GM12878 (cell line): ENCODE measurements at regions not wholly inside any gene's neighbourhood (a gene's known extent, or its start where the extent isn't known, plus 50 kb on each side); places are given as distances from the start of the nearest gene placed in this dataset.

Source experiments
- ATAC-seq: fragments of 200-7000 bp; cut with Tn5 transposase; 3 replicates; pipeline ENCODE4 v1.9.1; 2020; ENCODE audit warnings: mild to moderate bottlenecking, moderate library complexity
- BruUV-seq: library from RNA; stranded (reverse); fragments of 400-500 nt; replicated peaks from 2 replicates; lab custom pipeline; 2021; lab: Mats Ljungman, UMichigan
- CTCF ChIA-PET: fragments of 300-600 bp; sonication (Branson Sonifier 250); formaldehyde crosslinking; extraction: SDS; loops from one replicate; lab custom pipeline; 2021; ENCODE audit warnings: inconsistent platforms; lab: Yijun Ruan, JAX
- POLR2A ChIA-PET: fragments of 350-600 bp; formaldehyde crosslinking; extraction: SDS; loops from one replicate; lab custom pipeline; 2021; ENCODE audit warnings: inconsistent platforms; lab: Charles Lee
- RAD21 ChIA-PET: fragments of 300-600 bp; sonication (Branson Sonifier 250); formaldehyde crosslinking; loops from one replicate; lab custom pipeline; 2023; ENCODE audit warnings: antibody characterized with exemption; ENCODE audit not compliant: unreplicated experiment; lab: Charles Lee
- SMC1A ChIA-PET: fragments of 300-600 bp; sonication (Branson Sonifier 250); formaldehyde crosslinking; loops from one replicate; lab custom pipeline; 2023; ENCODE audit not compliant: unreplicated experiment, uncharacterized antibody; lab: Charles Lee
- DNase-seq: peaks from one replicate; pipeline ENCODE4 v3.0.0-alpha.2; 2011; ENCODE audit warnings: low read depth, low spot score
- FAIRE-seq: peaks from 3 replicates; lab custom pipeline; 2011; peaks lifted over from hg19 to GRCh38; lab: Jason Lieb, UNC
- H2AFZ ChIP-seq: 2 replicates; pipeline ENCODE4 v1.6.0; 2011; ENCODE audit warnings: low read depth, low read length, control low read depth; ENCODE audit not compliant: control insufficient read depth
- H3K27ac ChIP-seq: 2 replicates; pipeline ENCODE4 v1.5.1; 2011; ENCODE audit warnings: control low read depth; ENCODE audit not compliant: control insufficient read depth, insufficient read depth
- H3K27me3 ChIP-seq, 2 experiments: replicated peaks in 1 of 2; 2 replicates each; pipeline versions ENCODE4 v1.6.0 to v1.6.1; 2011; ENCODE audit warnings: low read length in 1 of 2; ENCODE audit not compliant: control insufficient read depth in 2 of 2, insufficient read depth in 2 of 2
- H3K36me3 ChIP-seq, 2 experiments: 2 replicates each; pipeline ENCODE4 v1.5.1; 2011; ENCODE audit warnings: low read length in 1 of 2; ENCODE audit not compliant: control insufficient read depth in 2 of 2, insufficient read depth in 2 of 2
- H3K4me1 ChIP-seq: 2 replicates; pipeline ENCODE4 v1.6.1; 2011; ENCODE audit warnings: mild to moderate bottlenecking, low read length, moderate library complexity, mixed read lengths; ENCODE audit not compliant: control insufficient read depth, insufficient read depth
- H3K4me2 ChIP-seq: 2 replicates; pipeline ENCODE4 v1.6.0; 2011; ENCODE audit warnings: control low read depth; ENCODE audit not compliant: control insufficient read depth, insufficient read depth
- H3K4me3 ChIP-seq: fragments of 200-600 bp; sonication (generic); 2 replicates; pipeline ENCODE4 v1.5.1; 2016
- H3K79me2 ChIP-seq: 2 replicates; pipeline ENCODE4 v1.6.0; 2011; ENCODE audit warnings: low read length; ENCODE audit not compliant: control insufficient read depth, insufficient read depth
- H3K9ac ChIP-seq: 2 replicates; pipeline ENCODE4 v1.8.0; 2011; ENCODE audit warnings: low read length, control low read depth, mixed read lengths; ENCODE audit not compliant: control insufficient read depth, insufficient read depth
- H3K9me3 ChIP-seq: replicated peaks from 3 replicates; pipeline ENCODE4 v1.5.1; 2011; ENCODE audit warnings: mild to moderate bottlenecking, low read length; ENCODE audit not compliant: control insufficient read depth, insufficient read depth
- H4K20me1 ChIP-seq: 2 replicates; pipeline ENCODE4 v1.6.0; 2011; ENCODE audit not compliant: control insufficient read depth, insufficient read depth
- ASH2L ChIP-seq: fragments of 300-600, 200-600 bp; sonication (generic); IDR thresholded peaks from 2 replicates; pipeline ENCODE4 v1.6.1; 2017; ENCODE audit warnings: low read depth, mild to moderate bottlenecking, borderline replicate concordance
- CEBPB ChIP-seq, 2 experiments: fragments of 150-350 bp in 1 of 2; IDR thresholded peaks; 2 replicates each; pipeline ENCODE4 v1.6.1; 2012 to 2014; ENCODE audit warnings: low read depth in 2 of 2, low read length in 2 of 2, borderline replicate concordance in 1 of 2, inconsistent platforms in 1 of 2
- DPF2 ChIP-seq: fragments of 450-650 bp; IDR thresholded peaks from 2 replicates; pipeline ENCODE4 v1.6.1; 2017; ENCODE audit warnings: mild to moderate bottlenecking
- ESRRA ChIP-seq: IDR thresholded peaks from 2 replicates; pipeline ENCODE4 v1.6.1; 2012; ENCODE audit warnings: mild to moderate bottlenecking, low read length, improper control_type of control experiment
- HDAC6 ChIP-seq: fragments of 200-600 bp; sonication (generic); IDR thresholded peaks from one replicate; pipeline ENCODE4 v1.8.0; 2017; ENCODE audit warnings: antibody characterized with exemption; ENCODE audit not compliant: unreplicated experiment
- NKRF ChIP-seq: fragments of 450-650 bp; conservative IDR thresholded peaks from 2 replicates; pipeline ENCODE4 v1.6.1; 2017; ENCODE audit warnings: mild to moderate bottlenecking, moderate library complexity
- POLR2AphosphoS2 ChIP-seq: IDR thresholded peaks from 2 replicates; pipeline ENCODE4 v1.6.1; 2011; ENCODE audit warnings: low read depth, mild to moderate bottlenecking, low read length, improper control_type of control experiment, moderate library complexity
- POU2F2 ChIP-seq: IDR thresholded peaks from 3 replicates; pipeline ENCODE4 v1.6.1; 2011; ENCODE audit warnings: low read depth, mild to moderate bottlenecking, low read length, borderline replicate concordance
- RB1 ChIP-seq: fragments of 450-650 bp; formaldehyde crosslinking; IDR thresholded peaks from 2 replicates; pipeline ENCODE4 v1.6.1; 2017; ENCODE audit warnings: mild to moderate bottlenecking, borderline replicate concordance
- RELA ChIP-seq: fragments of 450-650 bp; IDR thresholded peaks from 2 replicates; pipeline ENCODE4 v1.8.0; 2014; ENCODE audit warnings: borderline replicate concordance; ENCODE audit not compliant: partially characterized antibody
- TBL1XR1 ChIP-seq: IDR thresholded peaks from 2 replicates; pipeline ENCODE4 v1.6.1; 2012; ENCODE audit warnings: low read depth, low read length, improper control_type of control experiment
- ZBTB40 ChIP-seq: fragments of 450-650 bp; IDR thresholded peaks from 2 replicates; pipeline ENCODE4 v1.6.1; 2016; ENCODE audit warnings: mild to moderate bottlenecking, moderate library complexity, borderline replicate concordance
- WGBS: methylation state at CpG from one replicate; pipeline ENCODE4 v1.1.6; 2016; ENCODE audit warnings: low lambda C conversion rate; ENCODE audit not compliant: insufficient replicate concordance, insufficient coverage; ENCODE audit errors: missing lambda C conversion rate; 5-methylcytosine and 5-hydroxymethylcytosine counted together
- in situ Hi-C: fragments of 300-500 bp; cut with MboI; formaldehyde crosslinking; loops from 9 replicates; pipeline ENCODE4 v1.14.3; 2018; ENCODE audit warnings: mixed read lengths
- intact Hi-C: fragments of 100-400 bp; cut with micrococcal nuclease; formaldehyde crosslinking; loops from one replicate; pipeline ENCODE4 v1.14.2; 2022; ENCODE audit not compliant: unreplicated experiment

- TF ChIP-seq DPF2 = no peak
- no peak for TF ChIP-seq ZBTB40
- TF ChIP-seq RELA = no peak
Measured at GRCh38 chr7:32677593-32677992, 182.3 kb downstream of the AVL9 start (continued).

GRCh38 chr7:32676249-32676941, 181.1 kb downstream of the AVL9 start:
- WGBS = 83% methylated on average over 7 of the region's 7 CpGs
- POLR2A ChIA-PET = no interaction called here
- no TSS peak for BruUV-seq
- TF ChIP-seq HDAC6 (no peak), RB1 (no peak), POU2F2 (no peak), CEBPB (IDR thresholded peaks at IDR 0.05; ENCODE audit: borderline replicate concordance in 1 of 2, low read depth in 2 of 2, low read length in 2 of 2) (no peak), NKRF (no peak), TBL1XR1 (no peak), ASH2L (no peak), ESRRA (no peak), POLR2AphosphoS2 (no peak)

More at GRCh38 chr7:32676249-32676941, 181.1 kb downstream of the AVL9 start:
- H3K4me3 ChIP-seq = no peak overlapping the region
- no peak for FAIRE-seq
- RAD21 ChIA-PET = no interaction called here
- H3K36me3 ChIP-seq = no peaks in the 10 kb centered on the region
- no peak overlapping the region for H3K9ac ChIP-seq
- in situ Hi-C loops (no loop called here), intact Hi-C loops (no loop called here)
- no peak overlapping the region for H3K4me2 ChIP-seq
- no peak overlapping the region for H3K27ac ChIP-seq
- no peak for DNase-seq
- ATAC-seq = no peak
- H3K4me1 ChIP-seq = no peaks in the 10 kb centered on the region
- H3K79me2 ChIP-seq = no peaks in the 10 kb centered on the region
- H4K20me1 ChIP-seq = no peaks in the 10 kb centered on the region
- H2AFZ ChIP-seq = no peak overlapping the region
- CTCF ChIA-PET = no interaction called here
- no peaks in the 10 kb centered on the region for H3K27me3 ChIP-seq
- H3K9me3 ChIP-seq = no peaks in the 10 kb centered on the region
- SMC1A ChIA-PET = no interaction called here
